H1 (cell line): ENCODE measurements at regions not wholly inside any gene's neighbourhood (a gene's known extent, or its start where the extent isn't known, plus 50 kb on each side); places are given as distances from the start of the nearest gene placed in this dataset.

Experiments used
- CTCF ChIA-PET: fragments of 300-600 bp; sonication (Branson Sonifier 250); formaldehyde crosslinking; loops from one replicate; lab custom pipeline; 2021; ENCODE audit not compliant: partially characterized antibody; lab: Charles Lee
- POLR2A ChIA-PET: fragments of 300-600 bp; sonication (Branson Sonifier 250); formaldehyde crosslinking; loops from one replicate; lab custom pipeline; 2021; ENCODE audit warnings: inconsistent platforms; ENCODE audit not compliant: partially characterized antibody; lab: Charles Lee
- DNase-seq, 2 experiments: peaks; one replicate each; pipeline versions ENCODE4 v3.0.0 to v3.0.0-alpha.2; 2010 to 2022; ENCODE audit warnings: low spot score in 2 of 2, low read depth in 1 of 2, mixed read lengths in 1 of 2
- FAIRE-seq: peaks from 2 replicates; lab custom pipeline; 2011; peaks lifted over from hg19 to GRCh38; lab: Jason Lieb, UNC
- H2AFZ ChIP-seq: 2 replicates; pipeline ENCODE4 v1.8.1; 2012; ENCODE audit warnings: low read length, inconsistent platforms
- H2AK5ac ChIP-seq: 2 replicates; pipeline ENCODE4 v1.6.1; 2013; ENCODE audit warnings: low read depth, low read length
- H2BK120ac ChIP-seq: replicated peaks from 2 replicates; pipeline ENCODE3; 2013; ENCODE audit warnings: low read depth, low read length, inconsistent platforms
- H2BK12ac ChIP-seq: 2 replicates; pipeline ENCODE4 v1.6.1; 2013; ENCODE audit warnings: low read depth, low read length
- H2BK15ac ChIP-seq: 2 replicates; pipeline ENCODE4 v1.6.1; 2013; ENCODE audit warnings: low read length
- H2BK20ac ChIP-seq: 2 replicates; pipeline ENCODE4 v1.6.1; 2013; ENCODE audit warnings: low read length
- H2BK5ac ChIP-seq: 2 replicates; pipeline ENCODE4 v1.6.1; 2013; ENCODE audit warnings: low read depth, low read length
- H3K14ac ChIP-seq: 2 replicates; pipeline ENCODE4 v1.6.1; 2013; ENCODE audit warnings: inconsistent platforms; ENCODE audit not compliant: insufficient read length
- H3K18ac ChIP-seq: 2 replicates; pipeline ENCODE4 v1.6.1; 2013; ENCODE audit warnings: low read length; ENCODE audit errors: extremely low read depth
- H3K23ac ChIP-seq: 2 replicates; pipeline ENCODE4 v1.6.1; 2013; ENCODE audit warnings: inconsistent platforms; ENCODE audit not compliant: insufficient read length
- H3K23me2 ChIP-seq: 2 replicates; pipeline ENCODE4 v1.6.1; 2013; ENCODE audit warnings: low read depth, low read length
- H3K27ac ChIP-seq: 2 replicates; pipeline ENCODE4 v1.6.1; 2011; ENCODE audit warnings: low read depth, low read length, inconsistent platforms
- H3K27me3 ChIP-seq, 4 experiments: replicated peaks in 1 of 4; 1 replicate in 1 of 4; 2 replicates in 3 of 4; pipeline versions ENCODE4 v1.6.1 to v1.8.1; 2011 to 2013; ENCODE audit warnings: low read length in 3 of 4, mild to moderate bottlenecking in 3 of 4, inconsistent platforms in 2 of 4, mixed read lengths in 2 of 4, moderate library complexity in 1 of 4; ENCODE audit not compliant: control insufficient read depth in 3 of 4, insufficient read depth in 3 of 4; ENCODE audit errors: extremely low read depth in 1 of 4
- H3K36me3 ChIP-seq, 4 experiments: 2 replicates each; pipeline versions ENCODE4 v1.6.1 to v1.8.1; 2011 to 2013; ENCODE audit warnings: mild to moderate bottlenecking in 4 of 4, low read length in 3 of 4, moderate library complexity in 2 of 4, control low read depth in 1 of 4, inconsistent platforms in 1 of 4; ENCODE audit not compliant: insufficient read depth in 4 of 4, control insufficient read depth in 2 of 4
- H3K4ac ChIP-seq: replicated peaks from 2 replicates; pipeline ENCODE3; 2013; ENCODE audit warnings: low read length, low read depth, mixed read lengths, inconsistent platforms; ENCODE audit not compliant: insufficient read length
- H3K4me1 ChIP-seq, 4 experiments: replicated peaks in 1 of 4; 1 replicate in 1 of 4; 2 replicates in 3 of 4; pipeline versions ENCODE4 v1.6.1 to v1.8.1; 2011 to 2013; ENCODE audit warnings: low read length in 3 of 4, inconsistent platforms in 2 of 4, mixed read lengths in 1 of 4; ENCODE audit not compliant: insufficient read depth in 4 of 4, control insufficient read depth in 3 of 4
- H3K4me2 ChIP-seq, 2 experiments: 2 replicates each; pipeline versions ENCODE4 v1.6.1 to v1.8.1; 2011 to 2013; ENCODE audit warnings: low read depth in 2 of 2, low read length in 2 of 2, control low read depth in 1 of 2, inconsistent platforms in 1 of 2, mild to moderate bottlenecking in 1 of 2; ENCODE audit not compliant: insufficient read depth in 1 of 2
- H3K4me3 ChIP-seq, 4 experiments: fragments of 200-600, 300-600 bp in 1 of 4; sonication (generic), shearing (Covaris generic), sonication (Bioruptor Twin) in 1 of 4; 2 replicates each; pipeline versions ENCODE4 v1.5.1 to v1.8.1; 2011 to 2016; ENCODE audit warnings: low read length in 4 of 4, low read depth in 3 of 4, control low read depth in 2 of 4, inconsistent platforms in 2 of 4, mild to moderate bottlenecking in 2 of 4, mixed read lengths in 1 of 4, moderate library complexity in 1 of 4; ENCODE audit not compliant: insufficient read depth in 2 of 4; ENCODE audit errors: extremely low read depth in 1 of 4
- H3K56ac ChIP-seq: replicated peaks from 2 replicates; pipeline ENCODE3; 2013; ENCODE audit warnings: low read depth, mild to moderate bottlenecking, mixed read lengths, low read length, inconsistent platforms; ENCODE audit not compliant: insufficient read length
- H3K79me1 ChIP-seq: 2 replicates; pipeline ENCODE4 v1.6.1; 2013; ENCODE audit warnings: low read depth, low read length, control low read depth
- H3K79me2 ChIP-seq, 2 experiments: 2 replicates each; pipeline versions ENCODE4 v1.6.1 to v1.8.1; 2012 to 2013; ENCODE audit warnings: low read length in 2 of 2, mild to moderate bottlenecking in 2 of 2, inconsistent platforms in 1 of 2; ENCODE audit not compliant: insufficient read depth in 2 of 2, control insufficient read depth in 1 of 2
- H3K9ac ChIP-seq, 4 experiments: replicated peaks in 1 of 4; 1 replicate in 1 of 4; 2 replicates in 3 of 4; pipeline versions ENCODE4 v1.6.1 to v1.8.1; 2011 to 2013; ENCODE audit warnings: low read depth in 3 of 4, low read length in 3 of 4, control low read depth in 2 of 4, mild to moderate bottlenecking in 2 of 4, moderate library complexity in 2 of 4, inconsistent platforms in 1 of 4; ENCODE audit errors: extremely low read depth in 1 of 4
- H3K9me3 ChIP-seq, 2 experiments: 2 replicates each; pipeline versions ENCODE4 v1.6.1 to v1.8.1; 2012 to 2013; ENCODE audit warnings: mild to moderate bottlenecking in 2 of 2, moderate library complexity in 2 of 2, control low read depth in 1 of 2, inconsistent platforms in 1 of 2, low read depth in 1 of 2, low read length in 1 of 2, mixed read lengths in 1 of 2; ENCODE audit not compliant: insufficient read depth in 2 of 2
- H4K20me1 ChIP-seq, 2 experiments: replicated peaks in 1 of 2; 2 replicates each; pipeline versions ENCODE3 to v1.8.1; 2011 to 2013; ENCODE audit warnings: inconsistent platforms in 2 of 2, low read length in 2 of 2, mild to moderate bottlenecking in 1 of 2; ENCODE audit not compliant: insufficient read depth in 2 of 2, control insufficient read depth in 1 of 2
- H4K5ac ChIP-seq: 2 replicates; pipeline ENCODE4 v1.6.1; 2013; ENCODE audit warnings: low read length, low read depth, mixed read lengths, inconsistent platforms; ENCODE audit not compliant: insufficient read length
- H4K8ac ChIP-seq: 2 replicates; pipeline ENCODE4 v1.8.0; 2013; ENCODE audit warnings: mild to moderate bottlenecking, moderate library complexity, low read length, inconsistent platforms; ENCODE audit not compliant: insufficient read depth; ENCODE audit errors: extremely low read depth
- H4K91ac ChIP-seq: replicated peaks from 2 replicates; pipeline ENCODE3; 2013; ENCODE audit warnings: low read length, mixed read lengths, inconsistent platforms; ENCODE audit not compliant: insufficient read length
- JUND ChIP-seq: IDR thresholded peaks from 2 replicates; pipeline ENCODE4 v1.6.1; 2011; ENCODE audit warnings: mild to moderate bottlenecking, improper control_type of control experiment, low read length
- WGBS, 2 experiments: shearing (Covaris generic) in 1 of 2; methylation state at CpG; one replicate each; pipeline versions ENCODE4 v1.1.6 to v1.1.7; 2013 to 2015; ENCODE audit warnings: low lambda C conversion rate in 2 of 2, mixed read lengths in 2 of 2, inconsistent platforms in 1 of 2, low coverage in 1 of 2, missing lambda C conversion rate in 1 of 2; ENCODE audit not compliant: insufficient replicate concordance in 2 of 2, insufficient coverage in 1 of 2, insufficient read length in 1 of 2; ENCODE audit errors: extremely low coverage in 1 of 2, missing lambda C conversion rate in 1 of 2; 5-methylcytosine and 5-hydroxymethylcytosine counted together

DNA sequence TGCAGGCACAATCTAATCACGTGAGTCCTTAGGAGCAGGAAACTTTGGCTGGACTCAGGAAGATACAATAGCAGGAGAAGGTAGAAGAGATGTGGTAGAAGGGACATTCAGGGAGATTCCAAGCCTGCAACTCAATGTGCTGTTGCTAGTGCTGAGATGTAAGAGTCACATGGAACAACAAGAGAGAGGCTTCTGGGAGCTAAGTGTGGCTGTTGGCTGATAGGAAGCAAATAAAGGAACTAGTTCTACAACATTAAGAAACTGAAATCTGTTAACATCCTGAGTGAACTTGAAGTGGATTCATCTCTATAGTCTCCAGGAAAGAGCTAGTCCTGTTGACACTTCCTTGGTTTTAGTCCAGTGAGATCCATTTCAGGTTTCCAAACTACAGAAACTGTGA is 1207.4 kb downstream of the ADGRL3 start:
- H3K9ac ChIP-seq: no peak overlapping the region
- H3K79me2 ChIP-seq: no peaks in the 10 kb centered on the region
- no peaks in the 10 kb centered on the region for H3K79me1 ChIP-seq
- no peak overlapping the region for H2AK5ac ChIP-seq
- no peak overlapping the region for H2BK20ac ChIP-seq
- no peak for FAIRE-seq
- H3K23ac ChIP-seq: no peak overlapping the region
- H3K4me1 ChIP-seq: no peaks in the 10 kb centered on the region
- H3K14ac ChIP-seq: no peak overlapping the region
- no peak for DNase-seq
- H3K4me2 ChIP-seq: no peak overlapping the region
- no peak overlapping the region for H2BK12ac ChIP-seq
- H4K8ac ChIP-seq: no peak overlapping the region
- 81% methylated on average over 1 of the region's 1 CpG; no CpG with 5 or more reads in 1 of the 2 experiments for WGBS, 2 experiments
- H3K9me3 ChIP-seq: no peaks in the 10 kb centered on the region
- H4K91ac ChIP-seq: no peak overlapping the region
- 0 out of 2 replicates have a peak overlapping the region, but pooled peaks have one; percentile 51 for H2AFZ ChIP-seq
- H3K18ac ChIP-seq: no peak overlapping the region
- H4K20me1 ChIP-seq: no peaks in the 10 kb centered on the region
- H3K27me3 ChIP-seq: no peaks in the 10 kb centered on the region
- no peak overlapping the region for H3K4ac ChIP-seq
- H3K36me3 ChIP-seq: no peaks in the 10 kb centered on the region
- H3K56ac ChIP-seq: no peak overlapping the region
- H3K4me3 ChIP-seq: no peak overlapping the region
- no peak overlapping the region for H2BK120ac ChIP-seq
- POLR2A ChIA-PET: no interaction called here
- CTCF ChIA-PET: no interaction called here
- no peak overlapping the region for H2BK5ac ChIP-seq
- H3K23me2 ChIP-seq: no peaks in the 10 kb centered on the region
- no peak overlapping the region for H4K5ac ChIP-seq
- H2BK15ac ChIP-seq: no peak overlapping the region
- H3K27ac ChIP-seq: no peak overlapping the region
- TF ChIP-seq JUND: no peak
